Motor neuron (in vitro differentiated cells): ENCODE measurements at regions not wholly inside any gene's neighbourhood (a gene's known extent, or its start where the extent isn't known, plus 50 kb on each side); places are given as distances from the start of the nearest gene placed in this dataset.
A peak's percentile ranks its signal among the peaks of the same experiment; 100 is the strongest.
"Not testable (repeated sequence)": the region's sequence is repeated elsewhere in the genome, so short reads cannot be mapped to it uniquely, and the experiment has no call there.

ENCODE experiments used
- ATAC-seq, 8 experiments: fragments of 200-7000 bp; cut with Tn5 transposase; replicated peaks in 6 of 8; 2 replicates each; pipeline ENCODE4 v1.8.0; 2021; ENCODE audit warnings: mild to moderate bottlenecking in 8 of 8, moderate library complexity in 8 of 8
- H3K27ac ChIP-seq, 2 donors: fragments of 250-450 bp; sonication (Bioruptor Pico); 2 replicates each; pipeline ENCODE4 v1.9.0; 2021; ENCODE audit warnings: antibody characterized with exemption in 2 of 2, mild to moderate bottlenecking in 2 of 2, moderate library complexity in 1 of 2
- H3K4me1 ChIP-seq, 2 donors: fragments of 250-450 bp; sonication (Bioruptor Pico); replicated peaks in 1 of 2; 2 replicates each; pipeline ENCODE4 v1.6.1; 2021; ENCODE audit warnings: antibody characterized with exemption in 2 of 2, mild to moderate bottlenecking in 2 of 2, moderate library complexity in 1 of 2
- H3K4me3 ChIP-seq, 5 donors: fragments of 250-450 bp; sonication (Bioruptor Pico); 2 replicates each; pipeline ENCODE4 v1.9.0; 2021; ENCODE audit warnings: antibody characterized with exemption in 5 of 5, mild to moderate bottlenecking in 5 of 5, moderate library complexity in 4 of 5
- WGBS, 10 experiments: fragments of 450-650 bp; shearing (Covaris generic); methylation state at CpG; one replicate each; pipeline ENCODE4 v1.0.0; 2022; 5-methylcytosine and 5-hydroxymethylcytosine counted together
- in situ Hi-C, 9 experiments: fragments of 400-800 bp; cut with MboI; loops; one replicate each; pipeline ENCODE4 v1.15.0; 2021; ENCODE audit warnings: low sequenced_read_pairs in 9 of 9, low pct_unique_long_range_greater_than_20kb in 2 of 9; ENCODE audit not compliant: unreplicated experiment in 9 of 9

- in situ Hi-C loops: no loop called here
- Histone ChIP-seq H3K4me1 (no peaks in the 10 kb centered on the region), H3K4me3 (no peak overlapping the region), H3K27ac (no peak overlapping the region)
- no peak for ATAC-seq
- WGBS, 10 experiments: 57 to 100% (median 85%) methylated on average over 1 to 5 of the region's 5 CpGs; no CpG with 5 or more reads in 1 of the 10 experiments
Measured at GRCh38 chr18:59795882-59796281, 98.7 kb upstream of the CCBE1 start.

- Histone ChIP-seq H3K4me1 (no peaks in the 10 kb centered on the region), H3K27ac (no peak overlapping the region), H3K4me3 (no peak overlapping the region)
- in situ Hi-C loops: no loop called here
- no peak for ATAC-seq
- WGBS, 10 experiments: 65 to 100% (median 84%) methylated on average over 2 to 4 of the region's 4 CpGs; no CpG with 5 or more reads in 1 of the 10 experiments
Measured at GRCh38 chr18:59792353-59792752, 95.1 kb upstream of the CCBE1 start.

DNA sequence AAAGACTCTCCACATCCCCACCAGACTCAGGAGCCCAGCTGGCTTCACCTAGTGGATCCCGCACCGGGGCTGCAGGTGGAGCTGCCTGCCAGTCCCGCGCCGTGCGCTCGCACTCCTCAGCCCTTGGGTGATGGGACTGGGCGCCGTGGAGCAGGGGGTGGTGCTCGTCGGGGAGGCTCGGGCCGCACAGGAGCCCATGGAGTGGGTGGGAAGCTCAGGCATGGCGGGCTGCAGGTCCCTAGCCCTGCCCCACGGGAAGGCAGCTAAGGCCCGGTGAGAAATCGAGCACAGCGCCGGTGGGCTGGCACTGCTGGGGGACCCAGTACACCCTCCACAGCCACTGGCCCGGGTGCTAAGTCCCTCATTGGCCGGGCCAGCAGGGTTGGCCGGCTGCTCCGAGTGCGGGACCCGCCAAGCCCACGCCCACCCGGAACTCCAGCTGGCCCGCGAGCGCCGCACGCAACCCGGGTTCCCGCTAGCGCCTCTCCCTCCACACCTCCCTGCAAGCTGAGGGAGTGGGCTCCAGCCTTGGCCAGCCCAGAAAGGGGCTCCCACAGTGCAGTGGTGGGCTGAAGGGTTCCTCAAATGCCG lies 93.2 kb upstream of the CCBE1 start:
- ATAC-seq, H3K27ac ChIP-seq, H3K4me1 ChIP-seq, H3K4me3 ChIP-seq, in situ Hi-C loops: not testable (repeated sequence)
- 93% methylated on average over 3 of the region's 36 CpGs; no CpG with 5 or more reads in 9 of the 10 experiments for WGBS, 10 experiments

DNA sequence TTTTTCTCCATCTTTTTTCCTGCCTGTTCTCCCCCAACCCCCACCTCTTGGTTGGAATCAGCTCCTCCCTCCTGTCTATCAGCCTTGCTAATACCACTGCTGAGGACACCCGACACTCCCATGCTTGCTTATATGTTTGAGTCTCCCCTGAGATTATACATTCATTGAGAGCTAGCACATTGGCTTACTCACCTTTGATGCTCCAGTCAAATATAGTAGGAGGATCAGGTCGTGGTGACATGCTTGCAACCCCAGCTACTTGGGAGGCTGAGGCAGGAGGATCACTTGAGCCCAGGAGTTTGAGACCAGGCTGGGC lies 91.5 kb upstream of the CCBE1 start:
- 0 to 100% methylated on average over 1 of the region's 2 CpGs; no CpG with 5 or more reads in 8 of the 10 experiments for WGBS, 10 experiments
- no peak overlapping the region for H3K4me3 ChIP-seq
- peak in 2 of 8 experiments; percentile 36 to 53 for ATAC-seq
- H3K4me1 ChIP-seq: no peaks in the 10 kb centered on the region
- no peak overlapping the region for H3K27ac ChIP-seq
- in situ Hi-C loops: no loop called here

DNA sequence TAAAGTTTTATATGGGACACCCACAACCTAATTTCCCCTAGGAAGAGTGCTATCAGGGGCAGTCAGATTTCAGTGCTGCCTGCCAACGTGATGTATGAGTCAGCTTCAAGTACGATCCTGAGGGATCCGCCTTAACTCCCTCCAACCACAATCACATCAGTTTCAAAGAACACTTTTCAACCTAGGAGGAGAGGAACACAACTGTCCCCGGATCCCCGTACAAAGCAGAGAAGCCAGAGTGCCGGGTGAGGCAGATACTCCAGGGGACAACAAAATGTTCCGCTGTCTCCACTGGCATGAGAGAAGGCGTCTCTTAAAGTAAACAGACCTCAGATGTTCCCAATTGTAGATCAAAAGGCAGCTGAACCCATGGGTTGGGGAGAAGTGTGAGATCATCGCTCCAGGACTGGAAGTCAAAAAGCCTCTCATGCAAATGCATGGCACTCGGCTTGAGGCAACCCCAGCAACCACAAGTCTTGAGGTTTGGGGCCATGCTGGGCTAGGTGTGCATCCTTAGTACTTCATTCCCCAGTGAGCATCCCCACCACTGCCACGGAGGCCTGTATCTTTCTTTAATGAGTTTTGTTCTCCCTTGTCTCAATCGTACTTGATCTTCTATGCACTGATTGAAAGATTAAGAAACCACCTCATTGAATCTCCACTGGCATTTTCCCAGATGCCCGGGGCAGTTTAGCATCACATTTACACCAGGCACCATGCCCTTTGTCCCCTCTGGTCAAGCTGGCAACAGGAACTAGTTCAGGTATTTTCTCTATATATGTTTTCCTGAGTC lies 91.0 kb upstream of the CCBE1 start:
- no peaks in the 10 kb centered on the region for H3K4me1 ChIP-seq
- 3 to 70% (median 40%) methylated on average over 1 to 11 of the region's 13 CpGs; no CpG with 5 or more reads in 3 of the 10 experiments for WGBS, 10 experiments
- in situ Hi-C loops: no loop called here
- peak in 3 of 8 experiments; percentile 43 to 91 (median 86) for ATAC-seq
- no peak overlapping the region for H3K27ac ChIP-seq
- no peak overlapping the region for H3K4me3 ChIP-seq

- no peaks in the 10 kb centered on the region for H3K4me1 ChIP-seq
- ATAC-seq: no peak
- in situ Hi-C loops: no loop called here
- H3K27ac ChIP-seq: no peak overlapping the region
- no peak overlapping the region for H3K4me3 ChIP-seq
- WGBS, 10 experiments: 0 to 94% (median 76%) methylated on average over 2 to 3 of the region's 3 CpGs
Measured at GRCh38 chr18:59784694-59785093, 87.5 kb upstream of the CCBE1 start.

- no peaks in the 10 kb centered on the region for H3K4me1 ChIP-seq
- in situ Hi-C loops: no loop called here
- H3K4me3 ChIP-seq: no peak overlapping the region
- ATAC-seq: peak in 3 of 8 experiments; percentile 74 to 92 (median 82)
- H3K27ac ChIP-seq: no peak overlapping the region
- WGBS, 10 experiments: 0 to 100% (median 40%) methylated on average over 1 to 5 of the region's 5 CpGs; no CpG with 5 or more reads in 1 of the 10 experiments
Measured at GRCh38 chr18:59783138-59783537, 85.9 kb upstream of the CCBE1 start.

DNA sequence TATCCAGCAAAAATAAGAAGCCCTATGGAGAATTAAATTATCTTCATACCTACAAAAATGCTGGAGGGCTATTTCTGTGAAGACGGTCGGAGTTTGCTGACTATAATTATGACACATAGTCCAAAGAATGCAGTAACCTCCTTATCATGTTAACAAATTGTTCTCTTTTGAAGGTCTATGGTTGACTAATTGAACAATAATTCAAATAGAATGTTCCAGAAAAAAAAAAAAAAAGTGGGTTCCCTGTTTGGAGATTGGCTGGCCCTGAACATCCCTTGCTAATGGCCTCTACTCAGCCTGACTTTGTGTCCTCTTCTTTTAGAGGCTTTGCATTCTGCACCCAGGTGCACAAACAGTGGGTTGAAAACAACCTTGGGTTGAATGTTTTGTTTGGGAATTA lies 82.8 kb upstream of the CCBE1 start:
- Histone ChIP-seq H3K4me1 (no peaks in the 10 kb centered on the region), H3K27ac (no peak overlapping the region), H3K4me3 (no peak overlapping the region)
- ATAC-seq: no peak
- in situ Hi-C loops: no loop called here
- 0 to 100% (median 73%) methylated on average over 2 of the region's 2 CpGs; no CpG with 5 or more reads in 1 of the 10 experiments for WGBS, 10 experiments

GRCh38 chr18:59778434-59778833 lies 81.2 kb upstream of the CCBE1 start:
- no peak for ATAC-seq
- in situ Hi-C loops: no loop called here
- Histone ChIP-seq H3K4me1 (no peaks in the 10 kb centered on the region), H3K4me3 (no peak overlapping the region), H3K27ac (no peak overlapping the region)
- 50 to 100% (median 80%) methylated on average over 1 of the region's 1 CpG; no CpG with 5 or more reads in 5 of the 10 experiments for whole genome bisulfite sequencing, 10 experiments

DNA sequence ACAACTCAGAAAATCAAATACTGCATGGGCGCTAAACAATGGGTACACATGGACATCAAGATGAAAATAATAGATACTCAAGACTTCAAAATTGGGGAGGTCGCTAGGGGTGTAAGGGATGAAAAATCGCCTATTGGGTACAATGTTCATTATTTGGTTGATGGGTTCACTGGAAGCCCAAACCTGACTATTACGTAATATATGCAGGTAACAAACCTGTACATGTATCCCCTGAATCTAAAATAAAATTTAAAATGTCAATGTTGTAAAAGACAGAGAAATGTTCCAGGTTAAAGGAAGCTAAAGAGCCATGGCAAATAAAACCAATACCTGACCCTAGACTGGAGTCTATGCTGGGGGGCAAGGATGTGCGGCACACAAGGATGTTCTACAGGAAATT lies 80.4 kb upstream of the CCBE1 start:
- ATAC-seq: no peak
- Histone ChIP-seq H3K4me1 (no peaks in the 10 kb centered on the region), H3K27ac (no peak overlapping the region), H3K4me3 (no peak overlapping the region)
- in situ Hi-C loops: no loop called here
- WGBS, 10 experiments: 67 to 96% (median 90%) methylated on average over 1 to 5 of the region's 5 CpGs

DNA sequence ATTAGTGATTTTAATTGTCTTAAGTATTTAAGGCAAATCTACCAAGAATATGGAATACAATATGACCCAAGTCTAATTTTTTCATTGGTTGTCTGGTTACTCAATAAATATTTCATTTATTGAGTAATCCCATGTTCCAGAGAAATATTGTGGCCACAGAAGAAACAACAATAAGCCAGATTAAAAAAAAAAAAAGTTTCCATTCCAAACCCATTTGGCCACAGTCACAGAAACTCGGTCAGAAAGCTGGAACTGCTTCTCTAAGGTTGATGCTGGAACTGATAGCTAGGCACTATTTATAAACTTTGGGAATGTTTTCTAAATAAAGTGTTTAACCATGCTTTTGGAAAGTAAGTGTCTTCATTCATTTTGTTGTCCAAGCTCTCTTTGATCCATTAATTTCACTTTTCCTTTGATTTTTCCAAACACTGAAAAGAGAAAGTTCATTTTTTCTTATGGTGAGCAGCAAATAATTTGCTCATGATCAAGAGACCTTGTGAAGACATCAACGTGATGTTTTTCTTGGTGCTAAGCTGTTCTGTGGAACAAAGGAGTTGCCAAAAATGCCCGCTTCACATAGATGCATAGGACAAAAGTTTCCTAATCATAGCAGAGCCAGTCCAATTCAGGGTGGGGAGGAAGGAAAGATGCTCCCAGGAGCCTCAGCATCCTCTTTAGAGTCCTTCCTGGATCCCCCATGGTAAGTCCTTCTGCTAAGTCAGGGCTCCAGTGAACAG lies 72.1 kb upstream of the CCBE1 start:
- 8 to 88% (median 69%) methylated on average over 1 to 3 of the region's 3 CpGs for WGBS, 10 experiments
- no peaks in the 10 kb centered on the region for H3K4me1 ChIP-seq
- in situ Hi-C loops: no loop called here
- no peak for ATAC-seq
- no peak overlapping the region for H3K4me3 ChIP-seq
- no peak overlapping the region for H3K27ac ChIP-seq

DNA sequence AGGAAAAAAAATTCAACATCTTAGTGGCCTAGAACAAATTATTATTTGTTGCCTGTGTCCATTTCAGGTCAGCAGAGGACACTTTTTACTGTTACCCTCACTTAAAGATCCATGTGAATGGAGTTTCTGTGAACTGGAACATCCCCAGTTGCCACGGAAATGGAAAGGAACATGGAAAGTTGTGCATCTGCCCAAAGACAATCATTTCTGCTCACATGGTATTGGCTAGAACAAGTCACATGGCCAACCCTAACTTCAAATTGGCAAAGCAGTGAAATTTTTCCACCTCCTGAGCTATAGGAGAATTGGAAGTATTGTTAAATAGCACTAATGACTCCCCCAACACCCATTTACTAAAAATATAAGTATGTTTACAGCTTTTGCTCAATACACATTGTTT lies 71.2 kb upstream of the CCBE1 start:
- Histone ChIP-seq H3K27ac (no peak overlapping the region), H3K4me3 (no peak overlapping the region), H3K4me1 (no peaks in the 10 kb centered on the region)
- no peak for ATAC-seq
- in situ Hi-C loops: no loop called here
- WGBS, 10 experiments: 0 to 100% (median 57%) methylated on average over 1 of the region's 1 CpG; no CpG with 5 or more reads in 5 of the 10 experiments

DNA sequence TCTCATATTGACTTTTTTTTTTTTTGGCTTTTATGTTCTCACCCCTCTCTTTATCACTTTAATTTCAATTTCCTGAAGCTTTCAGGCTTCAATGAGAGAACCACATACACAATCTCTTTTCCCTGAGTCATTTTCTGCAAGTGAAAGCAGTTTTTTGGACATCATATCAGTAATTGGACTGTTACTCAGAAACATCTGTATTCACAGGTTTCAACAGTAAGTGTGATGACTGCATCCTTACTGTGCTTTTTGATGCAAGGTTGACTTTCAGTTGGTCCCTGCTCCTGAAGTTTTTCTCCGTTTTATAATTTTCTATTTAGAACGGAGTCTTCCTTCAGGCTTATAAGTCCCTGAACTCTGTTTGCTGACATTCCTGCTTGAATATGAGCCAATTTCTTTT lies 70.5 kb upstream of the CCBE1 start:
- Histone ChIP-seq H3K4me3 (no peak overlapping the region), H3K27ac (no peak overlapping the region), H3K4me1 (no peaks in the 10 kb centered on the region)
- in situ Hi-C loops: no loop called here
- ATAC-seq: no peak
- 0 to 100% (median 85%) methylated on average over 1 to 2 of the region's 2 CpGs for WGBS, 10 experiments
